ENCODE measurements at regions not wholly inside any gene's neighbourhood (a gene's known extent, or its start where the extent isn't known, plus 50 kb on each side); places are given as distances from the start of the nearest gene placed in this dataset.

- TF ChIP-seq EZH2phosphoT487 (IDR thresholded peaks at IDR 0.05; ENCODE audit: insufficient read depth, low read depth) (no peak), EZH2 (IDR thresholded peaks at IDR 0.05; ENCODE audit: insufficient read depth, poor library complexity, severe bottlenecking) (no peak)
These were observed 421.1 kb upstream of the SORCS1 start for GRCh38 chr10:107585630-107586029.

All from GM23248 (cell line).